AG04449 (cell line): ENCODE measurements at regions not wholly inside any gene's neighbourhood (a gene's known extent, or its start where the extent isn't known, plus 50 kb on each side); places are given as distances from the start of the nearest gene placed in this dataset.

Experiments used
- CTCF ChIA-PET: fragments of 350-600 bp; formaldehyde crosslinking; extraction: SDS; loops from one replicate; lab custom pipeline; 2021; ENCODE audit warnings: antibody characterized with exemption; lab: Yijun Ruan, JAX
- POLR2A ChIA-PET: fragments of 400-600, 350-600 bp; formaldehyde crosslinking; extraction: SDS; loops from one replicate; lab custom pipeline; 2020; ENCODE audit warnings: antibody characterized with exemption, inconsistent platforms; lab: Yijun Ruan, JAX
- DNase-seq: peaks from one replicate; pipeline ENCODE4 v3.0.0-alpha.2; 2010; ENCODE audit warnings: low read depth, low spot score
- H3K4me3 ChIP-seq: 2 replicates; pipeline ENCODE4 v1.5.1; 2011; ENCODE audit warnings: low read depth, mild to moderate bottlenecking, control low read depth, low read length
- TF ChIP-seq, protein P1 (sequence below): IDR thresholded peaks from one replicate; pipeline ENCODE4 v1.5.1; 2011; ENCODE audit warnings: mild to moderate bottlenecking, moderate library complexity, low read length, control low read depth, inconsistent platforms; ENCODE audit not compliant: insufficient read depth; ENCODE audit errors: missing control alignments

DNA sequence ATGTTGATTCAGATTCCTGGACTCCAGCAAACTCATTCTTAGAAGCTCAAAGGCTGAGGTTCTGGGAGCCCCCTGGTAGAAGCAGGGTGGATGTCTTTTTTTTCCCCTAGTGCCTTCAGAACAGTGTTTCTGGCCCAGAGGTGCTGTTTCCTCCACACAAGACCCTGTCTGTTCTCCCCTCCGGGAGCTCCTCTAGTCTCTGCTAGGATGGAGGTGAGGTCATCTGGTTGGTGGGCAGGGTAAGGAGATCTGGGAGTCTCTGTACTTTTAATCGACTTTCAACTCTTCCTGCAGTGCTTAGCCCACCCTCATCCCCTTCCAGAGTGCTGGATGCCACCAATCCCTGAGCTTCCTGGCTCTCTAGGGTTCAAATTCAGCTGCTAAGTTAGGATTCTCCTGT lies 192.0 kb downstream of the SH3BP4 start:
- CTCF ChIA-PET = interaction anchor here (1.4 to 20.2 kb wide), 5 partner anchors 8 to 603 kb away, joined by 4 to 340 read pairs (median 14); no protein-coding TSS in a partner anchor
- no peak for DNase-seq
- POLR2A ChIA-PET = no interaction called here
- H3K4me3 ChIP-seq = no peak overlapping the region
- TF ChIP-seq, protein P1, sequence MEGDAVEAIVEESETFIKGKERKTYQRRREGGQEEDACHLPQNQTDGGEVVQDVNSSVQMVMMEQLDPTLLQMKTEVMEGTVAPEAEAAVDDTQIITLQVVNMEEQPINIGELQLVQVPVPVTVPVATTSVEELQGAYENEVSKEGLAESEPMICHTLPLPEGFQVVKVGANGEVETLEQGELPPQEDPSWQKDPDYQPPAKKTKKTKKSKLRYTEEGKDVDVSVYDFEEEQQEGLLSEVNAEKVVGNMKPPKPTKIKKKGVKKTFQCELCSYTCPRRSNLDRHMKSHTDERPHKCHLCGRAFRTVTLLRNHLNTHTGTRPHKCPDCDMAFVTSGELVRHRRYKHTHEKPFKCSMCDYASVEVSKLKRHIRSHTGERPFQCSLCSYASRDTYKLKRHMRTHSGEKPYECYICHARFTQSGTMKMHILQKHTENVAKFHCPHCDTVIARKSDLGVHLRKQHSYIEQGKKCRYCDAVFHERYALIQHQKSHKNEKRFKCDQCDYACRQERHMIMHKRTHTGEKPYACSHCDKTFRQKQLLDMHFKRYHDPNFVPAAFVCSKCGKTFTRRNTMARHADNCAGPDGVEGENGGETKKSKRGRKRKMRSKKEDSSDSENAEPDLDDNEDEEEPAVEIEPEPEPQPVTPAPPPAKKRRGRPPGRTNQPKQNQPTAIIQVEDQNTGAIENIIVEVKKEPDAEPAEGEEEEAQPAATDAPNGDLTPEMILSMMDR = no peak

DNA sequence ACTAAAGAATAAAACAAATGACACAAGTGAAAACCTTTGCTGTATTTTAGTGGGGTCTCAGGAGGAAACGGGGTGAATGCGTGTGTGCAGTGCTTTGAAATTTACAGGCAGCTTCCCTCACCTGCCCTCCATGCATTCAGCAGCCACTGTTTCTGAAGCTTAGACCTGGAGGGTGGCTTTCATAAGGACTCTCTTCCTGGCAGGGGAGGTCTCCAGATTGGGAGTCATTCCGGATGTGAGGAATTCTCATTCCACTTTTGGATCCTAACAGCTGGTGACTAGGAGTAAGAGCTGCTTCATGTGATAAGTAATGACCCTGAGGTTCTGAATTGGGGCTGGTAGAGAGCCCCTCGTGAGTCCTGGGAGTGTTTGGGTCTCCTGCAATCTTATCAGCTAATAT lies 192.5 kb downstream of the SH3BP4 start:
- ChIA-PET CTCF (interaction anchor here (2.7 to 20.2 kb wide), 3 partner anchors 9 to 603 kb away, joined by 14 to 340 read pairs (median 66); no protein-coding TSS in a partner anchor), POLR2A (no interaction called here)
- H3K4me3 ChIP-seq = no peak overlapping the region
- no peak for DNase-seq
- TF ChIP-seq, protein P1 = no peak

DNA sequence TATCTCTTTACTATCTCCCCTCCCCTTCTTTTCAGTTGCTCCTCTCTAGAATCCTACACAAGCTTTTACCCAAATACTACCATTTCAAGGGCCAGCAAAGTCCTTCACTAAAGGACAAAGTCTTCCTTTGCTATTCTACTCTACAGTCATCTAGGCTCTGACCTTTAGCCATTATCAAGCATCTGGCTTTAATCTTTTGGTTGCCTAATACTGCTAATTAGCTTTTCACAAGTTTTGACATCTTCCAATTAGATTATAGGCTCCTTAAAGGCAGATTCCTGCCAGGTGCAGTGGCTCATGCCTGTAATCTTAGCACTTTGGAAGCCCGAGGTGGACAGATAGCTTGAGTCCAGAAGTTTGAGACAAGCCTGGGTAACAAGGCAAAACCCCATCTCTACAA lies 194.4 kb downstream of the SH3BP4 start:
- ChIA-PET POLR2A (no interaction called here), CTCF (interaction anchor here (6.2 to 20.2 kb wide), 2 partner anchors 11 to 449 kb away, joined by 66 to 340 read pairs; no protein-coding TSS in a partner anchor)
- no peak overlapping the region for H3K4me3 ChIP-seq
- TF ChIP-seq, protein P1 = no peak
- DNase-seq = no peak

DNA sequence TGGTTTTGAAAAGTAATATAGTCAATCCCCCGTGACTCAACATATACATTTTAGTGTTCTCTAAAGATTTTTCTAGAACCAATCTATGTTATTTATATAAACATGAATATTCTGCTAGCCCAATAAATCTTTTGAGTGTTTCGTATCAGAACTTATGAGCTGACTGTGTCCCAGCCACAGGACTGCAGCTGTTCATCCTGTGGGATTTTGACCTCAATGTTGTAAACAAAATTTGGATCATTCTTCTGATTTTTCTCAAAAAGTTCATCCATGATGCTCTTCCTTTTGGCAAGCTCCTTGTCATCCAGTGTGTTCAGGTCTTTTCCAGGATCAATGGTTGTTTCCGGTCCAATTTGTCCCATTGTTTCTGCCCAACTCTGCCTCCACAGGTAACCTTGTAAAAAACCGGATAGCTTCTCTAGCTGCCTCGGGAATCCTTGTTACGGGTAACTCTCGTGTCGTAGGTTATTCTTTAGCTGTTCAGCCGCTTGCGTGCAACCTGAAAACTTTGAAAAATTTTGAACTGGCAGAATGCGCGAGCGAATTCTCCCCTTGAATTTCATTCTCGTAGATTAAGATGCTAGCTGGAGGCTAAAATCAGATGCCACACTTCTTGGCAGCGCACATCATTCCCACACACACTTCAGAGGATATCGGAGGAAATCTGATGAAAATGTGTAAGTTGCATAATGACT lies 195.2 kb downstream of the SH3BP4 start:
- DNase-seq = no peak
- ChIA-PET CTCF (interaction anchor here (1.4 to 6.2 kb wide), 2 partner anchors 12 to 448 kb away, joined by 5 to 66 read pairs; no protein-coding TSS in a partner anchor), POLR2A (no interaction called here)
- TF ChIP-seq, protein P1 = no peak
- no peak overlapping the region for H3K4me3 ChIP-seq

DNA sequence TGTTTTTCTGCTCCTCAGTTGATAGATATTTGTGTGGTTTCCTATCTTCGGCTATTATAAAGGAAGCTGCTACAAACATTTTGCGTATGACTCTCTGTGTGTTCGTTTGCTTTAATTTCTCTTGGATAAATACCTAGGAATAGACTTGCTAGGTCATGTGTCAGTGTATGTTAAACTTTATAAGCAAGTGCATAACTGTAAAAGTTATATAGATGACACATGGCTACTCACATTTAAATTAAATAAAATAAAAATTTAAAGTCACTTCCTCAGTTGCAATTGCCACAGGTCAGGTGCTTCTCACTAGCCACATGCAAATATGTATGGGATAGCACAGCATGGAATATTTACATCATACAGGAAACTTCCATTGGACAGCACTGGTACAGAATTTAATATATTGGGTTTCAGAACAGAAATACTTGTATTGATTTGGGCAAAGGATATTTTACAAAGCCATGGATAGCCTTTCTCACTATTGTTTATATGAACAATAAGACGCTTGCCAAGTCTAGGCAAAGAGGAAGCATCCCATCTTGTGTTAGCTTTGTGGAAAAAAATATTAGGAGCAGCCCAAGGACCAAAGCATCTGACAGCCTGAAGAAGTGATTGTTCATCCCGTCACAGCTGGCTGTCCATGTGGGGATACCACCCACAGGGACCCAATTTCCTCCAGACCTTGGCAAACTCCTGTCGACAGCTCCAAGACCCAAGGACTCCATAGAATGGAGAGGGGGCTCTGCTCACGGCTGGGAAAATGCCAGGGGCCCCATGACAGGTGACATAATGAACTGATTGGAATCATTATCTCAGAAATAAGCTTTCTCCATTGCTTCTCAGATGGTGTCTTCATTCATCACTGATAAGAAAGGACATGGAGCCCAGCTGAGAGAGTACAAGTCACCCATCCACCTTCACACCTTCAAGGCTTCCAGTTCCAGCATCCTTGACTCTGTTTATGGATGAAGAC lies 196.7 kb downstream of the SH3BP4 start:
- ChIA-PET CTCF (interaction anchor here (1.4 to 6.2 kb wide), 2 partner anchors 13 to 447 kb away, joined by 5 to 66 read pairs; no protein-coding TSS in a partner anchor), POLR2A (no interaction called here)
- TF ChIP-seq, protein P1 = no peak
- DNase-seq = no peak
- no peak overlapping the region for H3K4me3 ChIP-seq
